HG02610 (cell line): ENCODE measurements at regions not wholly inside any gene's neighbourhood (a gene's known extent, or its start where the extent isn't known, plus 50 kb on each side); places are given as distances from the start of the nearest gene placed in this dataset.

ENCODE experiments used
- ATAC-seq: cut with Tn5 transposase; IDR thresholded peaks from one replicate; pipeline ENCODE4 v1.9.1; 2021; ENCODE audit warnings: mild to moderate bottlenecking, moderate library complexity; ENCODE audit not compliant: unreplicated experiment

- no peak for ATAC-seq
These were observed 68.8 kb upstream of the ARHGAP18 start for GRCh38 chr6:129778793-129779192.

GRCh38 chr6:129777371-129777770 lies 67.4 kb upstream of the ARHGAP18 start:
- ATAC-seq = no peak

GRCh38 chr6:129776542-129777330 lies 66.8 kb upstream of the ARHGAP18 start:
- ATAC-seq = no peak

- no peak for ATAC-seq
These were observed 64.9 kb upstream of the ARHGAP18 start for GRCh38 chr6:129774697-129775447.

- no peak for ATAC-seq
These were observed 63.3 kb upstream of the ARHGAP18 start for GRCh38 chr6:129773304-129773703.

GRCh38 chr6:129771678-129772077 lies 61.7 kb upstream of the ARHGAP18 start:
- no peak for ATAC-seq

- ATAC-seq = no peak
These were observed 58.0 kb upstream of the ARHGAP18 start for GRCh38 chr6:129767776-129768485.

- ATAC-seq = peak; percentile 93
These were observed 57.2 kb upstream of the ARHGAP18 start for GRCh38 chr6:129766959-129767728.

GRCh38 chr6:129764761-129765407 lies 54.9 kb upstream of the ARHGAP18 start:
- ATAC-seq = no peak

GRCh38 chr6:129759796-129760605 lies 50.0 kb upstream of the ARHGAP18 start:
- ATAC-seq = no peak
